GM21447 (cell line): ENCODE measurements at regions not wholly inside any gene's neighbourhood (a gene's known extent, or its start where the extent isn't known, plus 50 kb on each side); places are given as distances from the start of the nearest gene placed in this dataset.
A peak's percentile ranks its signal among the peaks of the same experiment; 100 is the strongest.
"Not testable (repeated sequence)": the region's sequence is repeated elsewhere in the genome, so short reads cannot be mapped to it uniquely, and the experiment has no call there.

Experiments
- ATAC-seq: cut with Tn5 transposase; IDR thresholded peaks from one replicate; pipeline ENCODE4 v1.9.1; 2021; ENCODE audit not compliant: unreplicated experiment

DNA sequence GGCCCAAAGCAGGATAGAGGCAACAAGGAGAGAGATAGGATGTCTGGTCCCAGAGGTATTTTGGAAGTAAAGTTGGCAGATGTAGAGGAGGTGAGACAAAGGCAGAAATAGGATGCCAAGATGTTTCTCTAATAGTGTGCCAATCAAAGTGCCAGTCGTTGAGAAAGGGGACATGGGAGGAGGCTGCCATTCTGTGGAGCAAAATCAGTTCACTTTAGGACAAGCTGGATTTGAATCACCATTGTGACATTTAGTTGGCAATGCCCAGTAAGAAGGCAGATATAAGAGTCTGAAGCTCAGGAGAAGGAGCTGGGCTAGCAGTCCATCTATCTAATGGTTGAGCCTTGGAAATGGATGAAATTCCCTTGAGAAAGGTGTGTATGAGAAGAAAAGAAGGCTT, 53.8 kb downstream of the ADRB2 start:
- ATAC-seq, result no peak

DNA sequence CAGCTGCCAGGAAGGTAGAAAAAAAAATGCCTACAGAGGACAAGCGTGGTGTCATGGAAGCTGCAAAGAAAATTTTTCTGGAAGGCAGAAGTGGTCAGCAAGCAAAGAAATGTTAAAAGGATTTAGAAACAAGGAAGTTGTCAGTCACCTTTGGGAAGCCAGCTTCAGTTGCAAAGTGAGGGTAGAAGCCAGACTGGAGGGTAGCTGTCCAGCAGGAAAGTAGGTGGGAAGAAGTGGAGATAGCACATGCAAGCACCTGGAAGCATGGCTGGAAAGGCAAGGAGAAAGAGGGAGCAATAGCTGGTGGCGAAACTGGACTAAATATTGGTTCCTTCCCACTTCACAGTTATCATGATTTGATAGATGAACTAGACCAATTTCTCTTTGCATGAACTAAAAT, 54.3 kb downstream of the ADRB2 start:
- no peak for ATAC-seq

DNA sequence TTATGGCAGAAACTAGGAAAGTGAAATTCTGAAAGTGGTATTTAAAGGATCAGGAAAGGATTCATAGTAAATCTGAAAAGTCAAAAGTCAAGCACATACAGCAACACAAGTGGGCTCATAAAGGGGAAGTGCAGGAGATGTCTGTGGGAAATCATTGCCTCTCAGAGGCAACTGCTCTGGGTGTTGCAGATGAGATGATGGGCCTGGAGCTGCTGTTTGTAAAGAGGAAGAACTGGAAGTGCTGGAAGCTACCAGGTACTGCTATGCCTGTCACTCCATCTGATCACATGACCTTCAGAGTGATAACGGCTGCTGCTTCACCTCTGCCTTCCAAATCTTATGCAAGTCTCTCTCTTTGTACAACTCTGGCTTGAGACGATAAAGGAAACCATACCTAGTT, 55.9 kb downstream of the ADRB2 start:
- no peak for ATAC-seq

DNA sequence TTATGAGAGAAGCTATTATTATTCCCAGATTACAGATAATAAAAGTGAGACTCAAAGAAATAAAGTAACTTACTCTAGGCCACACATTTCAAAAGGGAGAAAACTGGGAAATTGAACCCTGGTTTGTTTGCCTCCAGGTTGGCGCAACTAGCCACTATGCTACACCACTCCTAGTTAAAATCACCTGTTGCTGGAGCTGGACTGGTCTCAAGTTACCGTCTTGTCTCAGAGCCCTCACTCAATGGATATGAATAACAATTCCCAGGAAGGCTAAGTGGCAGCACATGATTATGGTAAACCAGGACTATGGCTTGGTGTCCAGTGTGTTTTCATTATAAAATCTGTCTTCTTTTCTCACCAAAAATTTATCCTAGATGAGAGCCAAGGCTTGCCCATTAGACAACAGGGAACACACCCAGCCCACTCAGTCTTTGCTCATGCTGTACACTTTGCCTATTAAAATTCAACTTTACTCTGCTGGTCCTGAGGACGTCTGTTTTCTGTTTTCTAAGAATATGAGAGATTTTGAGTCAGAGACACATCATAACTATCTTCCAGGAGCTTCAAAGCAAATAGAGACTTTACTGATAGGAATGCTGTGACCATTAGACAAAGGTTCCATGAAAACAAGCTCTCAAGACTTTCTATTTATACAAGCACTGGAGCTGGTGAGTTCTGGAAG, 58.1 kb downstream of the ADRB2 start:
- no peak for ATAC-seq

DNA sequence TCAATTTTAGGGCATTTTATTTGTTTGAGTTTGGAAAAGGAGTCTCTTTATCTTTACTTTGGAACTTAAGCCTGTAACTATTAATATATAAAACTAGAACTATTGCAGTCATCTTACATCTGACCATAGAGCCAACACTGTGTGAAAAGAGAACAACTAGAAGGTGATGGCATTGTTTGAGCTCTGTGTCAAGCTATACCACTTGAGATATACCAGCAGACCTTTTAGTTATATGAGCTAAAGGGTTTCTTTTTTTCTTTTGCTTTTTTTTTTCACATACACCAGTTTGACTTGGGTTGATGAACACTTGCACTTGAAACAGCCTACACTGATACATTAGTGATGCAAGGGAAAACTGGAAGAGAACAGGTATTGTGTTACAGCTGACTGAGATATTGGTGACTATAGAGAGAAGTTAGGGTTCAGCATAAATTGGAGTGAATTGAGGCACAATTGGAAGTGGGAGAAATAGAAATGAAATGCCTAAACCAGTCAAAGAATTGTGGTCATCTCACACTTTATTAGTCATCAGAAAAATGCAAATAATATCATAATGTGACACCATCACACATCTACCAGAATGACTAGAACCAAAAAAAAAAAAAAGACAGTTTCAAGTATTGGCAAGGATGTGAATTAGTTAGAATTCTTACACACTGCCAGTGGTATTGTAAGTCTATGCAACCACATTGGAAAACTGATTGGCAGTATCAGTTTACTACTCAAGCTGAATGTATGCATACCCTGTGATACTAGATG, 60.9 kb downstream of the ADRB2 start:
- ATAC-seq, result peak; percentile 70

DNA sequence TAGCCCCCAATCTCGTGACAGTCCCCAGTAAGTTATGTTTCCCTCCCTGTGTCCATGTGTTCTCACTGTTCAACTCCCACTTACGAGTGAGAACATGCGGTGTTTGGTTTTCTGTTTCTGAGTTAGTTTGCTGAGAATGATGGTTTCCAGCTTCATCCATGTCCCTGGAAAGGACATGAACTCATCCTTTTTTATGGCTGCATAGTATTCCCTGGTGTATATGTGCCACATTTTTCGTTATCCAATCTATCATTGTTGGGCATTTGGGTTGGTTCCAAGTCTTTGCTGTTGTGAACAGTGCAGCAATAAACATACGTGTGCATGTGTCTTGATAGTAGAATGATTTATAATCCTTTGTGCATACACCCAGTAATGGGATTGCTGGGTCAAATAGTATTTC, 63.5 kb downstream of the ADRB2 start:
- ATAC-seq, result not testable (repeated sequence)

DNA sequence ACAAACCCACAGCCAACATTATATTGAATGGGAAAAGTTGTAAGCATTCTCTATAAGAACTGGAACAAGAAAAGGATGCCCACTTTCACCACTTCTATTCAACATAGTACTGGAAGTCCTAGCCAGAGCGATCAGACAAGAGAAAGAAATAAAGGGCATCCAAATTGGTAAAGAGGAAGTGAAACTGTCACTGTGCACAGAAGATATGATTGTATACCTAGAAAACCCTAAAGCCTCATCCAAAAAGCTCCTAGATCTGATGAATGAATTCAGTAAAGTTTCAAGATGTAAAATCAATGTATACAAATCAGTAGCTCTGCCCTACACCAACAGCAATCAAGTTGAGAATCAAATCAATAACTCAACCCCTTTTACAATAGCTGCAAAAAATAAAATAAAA, 69.0 kb downstream of the ADRB2 start:
- not testable (repeated sequence) for ATAC-seq

DNA sequence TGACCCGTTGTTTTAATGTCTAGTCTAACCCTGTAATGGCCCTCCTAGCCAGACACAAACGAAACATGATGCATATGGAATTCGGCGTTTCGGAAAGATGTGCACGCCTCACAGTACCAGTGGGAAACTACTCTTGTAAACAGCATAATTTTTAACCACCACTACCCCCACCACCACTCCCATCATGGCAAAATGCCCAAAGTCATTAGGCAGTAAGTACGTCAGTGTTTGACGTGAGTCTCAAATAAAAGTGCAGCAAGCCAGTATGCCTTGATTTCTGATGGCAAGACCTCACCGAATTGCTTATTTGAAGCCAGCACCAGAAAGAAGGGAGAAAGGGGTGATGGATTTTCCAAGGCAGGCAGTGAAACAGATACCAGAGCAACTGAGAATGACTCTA, 71.4 kb downstream of the ADRB2 start:
- ATAC-seq, result no peak

DNA sequence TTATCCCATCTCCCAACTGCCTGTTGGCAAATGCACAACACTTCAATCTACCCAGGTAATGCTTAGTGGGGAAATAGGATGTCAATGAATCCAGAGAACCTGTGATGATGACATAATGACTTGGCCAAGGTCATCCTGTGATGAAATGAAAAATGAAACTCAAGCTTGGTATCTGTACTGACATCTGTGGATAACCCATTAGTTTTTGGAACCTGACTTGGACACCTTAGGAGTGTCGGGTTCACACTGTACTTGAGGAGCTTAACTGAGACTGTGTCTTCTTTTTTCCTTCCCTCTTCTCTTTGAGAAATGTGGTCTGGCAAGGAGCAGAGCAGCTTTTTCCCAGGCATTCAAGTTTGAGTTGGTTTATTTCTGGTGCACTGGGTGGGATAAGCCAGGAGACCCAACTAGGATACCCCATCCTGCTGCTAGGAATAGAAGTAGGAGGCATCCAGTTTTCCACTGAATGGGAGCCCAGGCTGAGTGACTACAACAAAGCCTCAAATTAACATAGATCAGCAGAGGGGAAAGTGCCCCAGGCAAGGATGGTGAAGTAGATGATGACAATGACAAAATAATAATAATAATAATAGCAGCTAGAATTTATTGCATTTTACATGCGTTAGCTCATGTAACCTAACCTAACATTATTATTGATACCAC, 72.1 kb downstream of the ADRB2 start:
- no peak for ATAC-seq

DNA sequence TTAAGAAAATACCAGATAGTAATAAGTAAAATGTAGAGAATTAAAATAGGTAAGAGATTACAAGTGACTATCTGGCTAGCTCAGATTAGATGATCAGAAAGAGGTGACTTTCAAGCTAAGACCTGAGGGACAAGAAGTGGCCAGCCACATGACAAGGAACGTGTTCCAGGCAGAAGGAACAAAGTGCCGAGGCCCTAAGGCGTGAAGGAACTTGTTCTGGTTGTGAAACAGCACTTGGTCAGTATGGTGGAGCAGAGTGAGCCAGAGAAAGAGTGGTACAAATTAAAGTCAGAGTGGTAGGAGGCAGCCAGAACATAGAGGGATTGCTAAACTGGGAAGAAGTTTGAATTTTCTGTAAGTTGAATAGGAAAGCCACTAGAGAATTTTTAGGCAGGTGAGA, 73.6 kb downstream of the ADRB2 start:
- no peak for ATAC-seq

DNA sequence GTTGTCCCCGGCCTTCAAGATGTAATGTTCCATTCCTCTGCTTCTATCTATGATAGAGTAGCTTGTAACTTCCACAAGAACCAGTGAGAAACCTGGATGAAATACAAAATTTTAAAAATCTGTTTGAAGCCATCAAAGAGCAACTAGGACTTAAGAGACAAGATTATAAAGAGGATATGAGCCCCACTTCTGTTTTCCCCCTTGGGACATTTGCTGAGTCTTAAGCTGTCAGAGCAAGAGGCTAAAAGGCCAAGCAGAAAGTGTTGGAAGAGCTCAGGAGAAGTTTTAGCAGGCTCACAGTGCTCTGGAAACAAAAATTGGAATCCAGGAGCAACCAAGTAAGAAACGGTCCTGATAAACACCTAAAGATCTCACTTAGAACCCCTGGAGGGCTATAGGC, 76.1 kb downstream of the ADRB2 start:
- ATAC-seq, result no peak

DNA sequence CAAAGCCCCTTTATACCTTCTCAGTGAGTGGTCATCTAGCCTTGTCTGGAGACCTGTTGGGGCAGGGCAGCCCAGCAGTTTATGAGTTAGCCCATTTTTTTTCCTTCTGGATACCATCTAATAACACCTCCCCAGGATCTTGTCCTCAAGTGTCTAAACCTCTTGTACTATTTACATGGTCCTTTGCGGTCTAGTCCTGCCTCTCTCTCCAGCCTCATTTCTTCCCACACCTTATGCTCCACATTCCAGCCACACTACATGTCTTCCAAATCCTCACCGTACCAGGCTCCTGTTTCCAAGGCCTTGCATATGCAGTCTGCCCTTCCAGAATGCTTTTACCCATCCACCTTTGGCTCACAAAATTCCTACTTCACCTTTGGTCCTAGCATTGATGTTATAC, 77.2 kb downstream of the ADRB2 start:
- ATAC-seq, result no peak

DNA sequence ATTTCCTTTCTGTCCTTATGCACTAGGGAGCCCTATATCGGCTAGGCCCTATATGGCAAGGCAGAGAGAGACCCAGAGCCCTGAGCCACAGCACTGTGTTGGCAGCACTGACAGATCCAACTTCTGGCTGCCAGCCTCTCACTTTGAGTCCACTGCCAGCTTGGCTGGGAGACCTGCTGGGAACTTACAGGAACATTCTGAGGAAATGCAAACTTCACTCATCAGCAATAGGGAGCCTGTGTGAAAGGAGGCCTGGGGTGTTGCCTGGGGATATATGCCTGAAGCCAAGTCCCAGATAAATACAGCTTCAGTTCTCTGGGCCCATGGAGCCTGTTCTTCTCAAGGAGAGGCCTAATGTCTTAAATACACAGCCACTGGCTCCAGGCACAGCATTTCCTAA, 78.0 kb downstream of the ADRB2 start:
- no peak for ATAC-seq

DNA sequence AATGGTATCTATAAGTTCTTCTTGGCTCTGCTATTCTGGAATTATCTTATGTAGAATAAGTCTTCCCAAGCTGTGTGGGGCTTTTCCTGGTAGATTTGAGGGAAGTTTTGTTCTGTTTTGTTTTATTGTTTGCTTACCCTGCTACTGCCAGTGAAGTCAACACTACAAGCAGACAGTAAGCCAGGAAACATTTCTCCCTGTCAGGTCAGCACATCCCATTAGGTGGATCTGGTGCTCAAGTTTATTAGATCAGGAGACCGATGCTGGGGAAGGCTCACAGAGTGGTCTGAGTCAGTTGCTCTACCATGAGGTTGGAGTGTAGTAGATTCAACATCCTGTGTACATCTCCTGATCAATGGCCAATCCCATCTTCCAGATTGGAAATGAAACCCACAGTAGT, 79.1 kb downstream of the ADRB2 start:
- no peak for ATAC-seq

DNA sequence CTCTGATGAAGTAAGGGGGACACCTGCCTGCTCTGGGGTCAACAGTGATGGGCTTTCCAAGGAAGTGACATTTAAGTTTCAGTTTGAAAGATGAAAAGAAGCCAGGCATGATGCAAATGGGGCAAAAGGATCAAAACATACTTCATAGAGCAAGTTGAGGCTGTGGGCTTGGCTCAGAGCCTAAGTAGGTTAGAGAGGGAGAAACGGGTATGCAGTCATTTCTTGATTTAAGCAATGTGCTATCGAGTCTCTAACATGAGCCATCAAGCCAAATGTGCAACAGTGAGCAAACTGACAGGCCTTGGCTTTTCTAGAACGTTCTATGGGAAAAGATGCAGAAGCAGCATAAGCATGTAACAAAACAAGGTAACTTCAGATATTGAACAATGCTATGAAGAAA, 80.6 kb downstream of the ADRB2 start:
- ATAC-seq, result no peak

DNA sequence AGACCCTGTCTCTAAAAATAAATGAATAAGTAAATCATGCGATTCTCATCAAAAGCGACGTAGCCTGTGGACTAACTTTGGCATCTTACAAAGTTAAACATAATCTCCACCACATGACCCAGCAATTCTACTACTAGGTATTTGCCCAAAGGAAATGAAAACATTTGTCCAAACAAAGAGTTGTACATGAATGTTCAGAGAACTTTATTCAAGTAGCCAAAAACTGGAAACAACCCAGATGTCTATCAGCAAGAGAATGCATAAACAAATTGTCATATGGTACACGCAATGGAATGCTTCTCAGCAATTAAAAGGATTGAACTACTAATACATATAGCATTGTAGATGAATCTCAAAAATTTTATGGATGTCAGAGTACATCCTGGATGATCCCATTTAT, 82.6 kb downstream of the ADRB2 start:
- ATAC-seq, result no peak

DNA sequence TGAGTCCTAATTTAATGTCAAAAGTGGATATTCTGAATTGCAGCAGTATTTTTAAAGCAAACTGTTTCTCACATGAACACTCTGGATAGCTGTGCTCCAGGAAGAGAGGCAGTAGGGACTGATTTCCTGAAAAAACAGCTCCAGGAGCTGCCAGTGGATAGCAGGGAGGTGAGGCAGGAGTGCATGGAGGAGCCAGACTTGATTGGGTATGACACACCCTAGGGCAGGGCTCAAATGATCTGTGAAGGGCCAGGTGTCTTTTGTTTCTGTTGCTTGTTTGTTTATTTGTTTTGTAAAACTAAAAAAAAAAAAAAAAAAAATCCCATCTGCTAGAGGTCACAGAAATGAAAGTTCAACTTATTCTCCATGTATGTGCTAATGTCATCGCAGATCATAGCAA, 83.4 kb downstream of the ADRB2 start:
- no peak for ATAC-seq

DNA sequence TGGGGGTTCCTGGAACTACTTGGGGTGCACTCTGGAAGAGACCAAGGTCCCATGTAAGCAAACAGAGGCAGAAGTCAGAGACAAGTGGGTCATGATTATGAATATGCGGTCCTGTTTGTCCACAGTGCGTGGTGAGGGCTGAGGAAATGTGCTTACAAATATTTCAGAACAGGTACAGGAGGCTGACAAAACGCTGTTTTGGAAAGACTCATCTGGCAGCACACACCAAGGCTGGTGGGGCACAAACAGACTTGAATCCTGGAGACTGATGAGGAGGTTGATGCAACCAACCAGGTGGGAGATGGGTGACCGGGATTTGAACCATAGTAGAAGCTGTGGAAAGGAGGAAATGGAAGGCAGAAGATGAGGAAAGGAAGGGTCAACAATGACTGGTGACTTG, 83.8 kb downstream of the ADRB2 start:
- no peak for ATAC-seq

DNA sequence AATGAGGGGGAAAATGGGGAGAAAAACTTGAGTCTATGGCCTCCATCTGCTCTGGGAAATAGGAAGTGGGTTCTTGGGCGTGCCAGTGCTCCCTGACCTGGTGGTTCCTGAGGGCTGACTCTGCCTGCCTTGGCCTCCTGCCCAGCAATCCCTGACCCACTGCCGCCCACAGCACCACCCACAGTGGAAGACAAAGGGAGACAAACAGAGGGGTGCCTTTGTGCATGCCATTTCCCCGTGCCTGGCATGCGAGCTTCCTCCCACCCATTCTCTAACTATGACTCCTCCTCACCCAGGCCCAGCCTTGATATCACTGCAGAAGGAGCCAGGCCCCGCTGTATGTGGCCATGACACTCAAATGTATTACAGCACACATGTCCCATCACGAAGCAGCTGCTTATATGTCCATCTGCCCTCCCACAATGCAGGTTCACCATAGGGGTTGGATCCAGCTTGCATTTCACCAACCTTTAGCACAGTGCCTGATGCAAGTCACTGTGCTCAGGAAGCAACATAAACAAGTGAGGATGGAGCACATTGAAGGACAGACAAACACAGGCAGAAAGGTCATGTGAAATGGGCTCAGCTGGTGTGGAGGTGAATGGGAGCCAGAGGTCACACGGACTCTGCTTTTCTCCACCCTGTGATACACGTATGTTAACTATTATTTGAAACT, 84.4 kb downstream of the ADRB2 start:
- ATAC-seq, result no peak

DNA sequence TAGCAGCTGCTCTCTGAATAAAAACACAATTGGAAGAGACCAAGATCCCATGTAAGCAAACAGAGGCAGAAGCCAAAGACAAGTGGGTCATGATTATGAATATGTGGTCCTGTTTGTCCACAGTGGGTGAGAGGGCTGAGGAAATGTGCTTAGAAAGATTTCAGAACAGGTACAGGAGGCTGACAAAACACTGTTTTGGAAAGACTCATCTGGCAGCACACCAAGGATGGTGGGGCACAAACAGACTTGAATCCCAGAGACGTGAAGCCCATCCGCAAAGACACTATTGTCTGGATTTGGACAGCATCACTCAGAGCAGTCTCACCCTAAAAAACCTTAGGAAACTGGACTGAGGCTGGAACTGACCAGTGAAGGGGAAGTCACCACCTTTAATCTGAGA, 85.0 kb downstream of the ADRB2 start:
- no peak for ATAC-seq

DNA sequence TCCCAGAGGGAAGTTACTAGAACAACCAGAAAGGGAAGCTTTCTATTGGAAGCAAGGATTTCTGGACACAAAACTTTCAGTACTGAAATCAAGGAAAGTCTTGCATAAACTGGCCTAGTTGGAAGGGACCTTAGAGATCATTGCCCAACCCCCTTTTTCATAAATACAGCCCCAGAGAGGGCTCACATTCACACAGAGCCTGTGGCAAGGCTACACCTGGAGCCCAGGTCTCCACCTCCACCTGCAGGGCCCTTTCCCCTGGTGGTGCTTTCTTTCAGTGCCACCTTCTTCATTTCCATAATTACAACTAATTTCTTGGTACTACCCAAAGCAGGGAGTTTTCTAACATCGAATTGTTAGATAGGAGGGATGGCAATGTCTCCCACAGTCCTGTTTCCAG, 85.7 kb downstream of the ADRB2 start:
- no peak for ATAC-seq
